Retinal pigment epithelial cell (primary cell): ENCODE measurements at regions not wholly inside any gene's neighbourhood (a gene's known extent, or its start where the extent isn't known, plus 50 kb on each side); places are given as distances from the start of the nearest gene placed in this dataset.

Experiments used
- DNase-seq: peaks from one replicate; pipeline ENCODE4 v3.0.0-alpha.2; 2010; ENCODE audit warnings: low read depth
- H3K4me3 ChIP-seq: 2 replicates; pipeline ENCODE4 v1.5.1; 2011; ENCODE audit warnings: mild to moderate bottlenecking, low read length, control low read depth, moderate library complexity
- TF ChIP-seq, protein P1 (sequence below): conservative IDR thresholded peaks from 2 replicates; pipeline ENCODE4 v1.5.1; 2011; ENCODE audit warnings: low read depth, low read length, control low read depth, inconsistent platforms

DNA sequence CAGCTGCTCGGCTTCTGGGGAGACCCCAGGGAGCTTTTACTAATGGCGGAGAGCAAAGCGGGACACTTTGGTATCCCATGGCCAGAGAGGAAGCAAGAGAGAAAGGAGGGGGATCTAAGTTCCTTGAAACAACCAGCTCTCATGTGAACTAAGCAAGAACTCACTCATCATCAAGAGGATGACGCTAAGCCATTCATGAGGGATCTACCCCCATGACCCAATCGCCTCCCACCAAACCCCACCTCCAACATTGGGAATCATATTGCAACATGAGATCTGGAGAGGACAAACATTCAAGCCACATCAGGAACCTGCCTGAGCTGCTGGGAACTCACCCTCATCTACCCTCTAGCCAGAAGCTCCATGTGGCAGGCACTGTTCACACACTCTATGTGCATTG is 372.1 kb upstream of the RUNX1 start:
- TF ChIP-seq, protein P1, sequence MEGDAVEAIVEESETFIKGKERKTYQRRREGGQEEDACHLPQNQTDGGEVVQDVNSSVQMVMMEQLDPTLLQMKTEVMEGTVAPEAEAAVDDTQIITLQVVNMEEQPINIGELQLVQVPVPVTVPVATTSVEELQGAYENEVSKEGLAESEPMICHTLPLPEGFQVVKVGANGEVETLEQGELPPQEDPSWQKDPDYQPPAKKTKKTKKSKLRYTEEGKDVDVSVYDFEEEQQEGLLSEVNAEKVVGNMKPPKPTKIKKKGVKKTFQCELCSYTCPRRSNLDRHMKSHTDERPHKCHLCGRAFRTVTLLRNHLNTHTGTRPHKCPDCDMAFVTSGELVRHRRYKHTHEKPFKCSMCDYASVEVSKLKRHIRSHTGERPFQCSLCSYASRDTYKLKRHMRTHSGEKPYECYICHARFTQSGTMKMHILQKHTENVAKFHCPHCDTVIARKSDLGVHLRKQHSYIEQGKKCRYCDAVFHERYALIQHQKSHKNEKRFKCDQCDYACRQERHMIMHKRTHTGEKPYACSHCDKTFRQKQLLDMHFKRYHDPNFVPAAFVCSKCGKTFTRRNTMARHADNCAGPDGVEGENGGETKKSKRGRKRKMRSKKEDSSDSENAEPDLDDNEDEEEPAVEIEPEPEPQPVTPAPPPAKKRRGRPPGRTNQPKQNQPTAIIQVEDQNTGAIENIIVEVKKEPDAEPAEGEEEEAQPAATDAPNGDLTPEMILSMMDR: no peak
- no peak overlapping the region for H3K4me3 ChIP-seq
- DNase-seq: no peak

DNA sequence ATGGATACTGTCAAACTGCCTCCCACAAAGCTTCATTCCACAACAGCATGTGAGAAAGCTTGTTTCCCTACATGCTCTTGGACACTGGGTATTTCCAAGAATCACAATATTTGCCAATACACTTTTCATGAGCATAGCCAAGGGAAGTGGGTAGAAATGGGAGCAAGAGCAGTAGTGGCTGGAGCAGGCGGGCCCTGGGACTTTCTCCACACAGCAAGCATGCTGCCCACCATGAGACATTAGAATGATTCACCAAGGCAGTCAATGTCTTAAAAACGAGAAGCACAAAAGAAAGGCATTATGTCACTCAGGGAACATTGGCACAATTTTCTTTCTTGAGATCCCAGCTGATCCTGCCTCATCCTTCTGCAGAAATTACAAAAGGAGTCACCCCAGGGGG is 371.6 kb upstream of the RUNX1 start:
- DNase-seq: no peak
- TF ChIP-seq, protein P1: no peak
- H3K4me3 ChIP-seq: no peak overlapping the region

DNA sequence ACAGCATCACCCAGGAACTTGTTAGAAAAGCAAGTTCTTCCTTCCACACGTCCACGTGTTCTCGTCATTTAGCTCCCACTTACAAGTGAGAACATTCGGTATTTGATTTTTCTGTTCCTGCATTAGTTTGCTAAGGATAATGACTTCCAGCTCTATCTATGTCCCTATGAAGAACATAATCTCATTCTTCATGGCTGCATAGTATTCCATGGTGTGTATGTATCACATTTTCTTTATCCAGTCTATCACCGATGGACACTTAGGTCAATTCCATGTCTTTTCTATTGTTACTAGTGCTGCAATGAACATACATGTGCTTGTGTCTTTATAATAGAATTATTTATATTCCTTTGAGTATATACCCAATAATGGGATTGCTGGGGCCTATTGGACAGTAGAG is 368.7 kb upstream of the RUNX1 start:
- TF ChIP-seq, protein P1: no peak
- DNase-seq: no peak
- H3K4me3 ChIP-seq: no peak overlapping the region

DNA sequence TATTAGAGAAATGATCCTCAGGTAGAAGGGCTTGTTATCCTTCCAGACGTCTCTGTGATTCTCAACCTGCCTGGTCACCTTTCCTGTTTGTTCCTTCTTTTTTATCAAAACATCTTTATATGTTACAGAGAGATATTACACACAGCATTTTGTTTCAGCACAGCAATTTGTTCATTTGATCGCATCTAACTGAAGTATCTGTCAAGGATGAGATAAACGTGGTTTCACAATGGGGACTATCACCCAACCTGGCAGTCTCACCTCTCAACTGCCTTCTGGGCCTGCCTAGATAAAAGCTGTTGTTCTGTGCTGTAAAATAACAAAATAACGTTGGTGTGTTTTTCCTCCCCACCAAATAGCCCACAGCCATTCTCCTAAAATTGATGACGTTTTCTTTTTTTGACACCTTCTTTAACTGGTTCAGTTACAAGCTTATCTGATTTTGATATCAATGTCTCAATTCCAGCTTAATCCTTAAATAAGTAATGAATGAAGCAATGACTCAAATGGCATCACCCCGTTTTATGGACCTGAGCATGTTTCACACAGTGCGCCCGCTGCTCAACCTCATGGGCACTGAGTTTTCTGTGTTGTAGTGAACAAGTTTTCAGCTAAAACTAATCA is 367.9 kb upstream of the RUNX1 start:
- no peak for DNase-seq
- TF ChIP-seq, protein P1: no peak
- no peak overlapping the region for H3K4me3 ChIP-seq

DNA sequence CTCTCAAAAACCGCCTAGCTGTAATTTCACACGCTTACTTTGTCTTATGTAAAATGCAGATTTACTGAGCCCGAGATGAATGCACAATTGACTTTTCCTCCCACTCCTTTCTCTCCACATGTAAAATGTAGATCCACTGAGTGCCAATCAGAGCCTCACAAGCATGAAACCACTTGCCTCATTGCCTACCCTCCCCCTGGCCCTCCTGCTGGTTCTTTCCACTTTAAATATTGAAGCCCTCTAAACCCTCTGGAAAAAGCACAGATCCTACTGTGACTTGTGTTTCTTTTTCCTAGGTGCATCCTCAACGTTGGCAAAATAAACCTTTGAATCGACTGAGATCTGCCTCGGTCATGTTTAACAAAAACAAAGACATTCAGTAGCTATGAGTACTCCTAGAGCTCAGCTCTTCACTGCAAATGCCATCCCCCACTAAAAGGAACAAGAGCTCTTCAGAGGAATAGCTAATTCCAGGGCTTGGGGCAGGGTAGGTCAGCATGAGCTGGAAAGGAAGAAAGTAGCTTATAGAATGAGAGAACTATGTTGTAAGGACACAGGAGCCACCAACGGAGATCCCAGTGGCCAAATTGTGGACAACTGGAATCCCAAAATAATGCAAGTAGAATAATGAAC is 365.5 kb upstream of the RUNX1 start:
- no peak overlapping the region for H3K4me3 ChIP-seq
- TF ChIP-seq, protein P1: no peak
- DNase-seq: no peak

DNA sequence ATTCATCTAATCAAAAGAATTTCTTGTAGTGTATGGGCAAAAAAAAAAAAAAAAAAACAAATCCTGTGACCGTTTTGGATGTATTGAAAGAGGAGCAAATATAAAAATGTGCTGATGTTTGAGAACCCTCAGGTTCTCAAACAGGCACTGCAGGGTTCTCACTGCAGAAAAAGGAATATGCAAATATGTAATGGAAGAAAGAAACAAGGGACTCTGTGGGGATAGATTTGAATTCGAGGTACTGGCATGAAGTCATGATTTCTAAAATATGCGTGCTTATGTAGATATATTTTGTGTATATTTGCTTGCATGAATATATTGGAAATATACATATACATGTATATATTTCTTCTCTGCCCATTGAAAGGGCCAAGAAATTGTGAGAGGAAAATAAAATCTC is 365.0 kb upstream of the RUNX1 start:
- DNase-seq: no peak
- no peak overlapping the region for H3K4me3 ChIP-seq
- TF ChIP-seq, protein P1: no peak

DNA sequence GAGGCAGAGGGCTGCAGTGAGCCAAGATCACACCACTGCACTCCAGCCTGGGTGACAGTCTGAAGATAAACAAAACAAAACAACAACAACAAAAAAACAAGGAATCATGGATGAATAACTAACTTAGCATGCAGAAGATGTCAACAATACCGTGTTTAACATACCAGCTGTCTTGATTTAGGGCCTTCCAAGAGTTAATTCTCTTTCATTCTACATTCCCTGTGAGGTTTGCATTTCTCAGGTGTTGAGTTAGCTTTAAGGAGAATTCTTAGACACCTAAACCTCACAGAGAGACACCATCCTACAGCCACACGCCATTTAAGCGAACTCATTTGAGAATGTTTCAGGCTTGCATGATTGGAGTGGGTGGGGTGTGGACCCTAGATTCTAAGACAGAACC is 363.1 kb upstream of the RUNX1 start:
- no peak for DNase-seq
- no peak overlapping the region for H3K4me3 ChIP-seq
- TF ChIP-seq, protein P1: no peak
